Erythroblast (primary cell): ENCODE measurements at regions not wholly inside any gene's neighbourhood (a gene's known extent, or its start where the extent isn't known, plus 50 kb on each side); places are given as distances from the start of the nearest gene placed in this dataset.
"Not testable (repeated sequence)": the region's sequence is repeated elsewhere in the genome, so short reads cannot be mapped to it uniquely, and the experiment has no call there.

ENCODE experiments used
- DNase-seq, 2 experiments: peaks; one replicate each; lab custom pipeline; 2025; lab: John Stamatoyannopoulos, UW
- GATA1 ChIP-seq: IDR thresholded peaks from 2 replicates; pipeline ENCODE4 v1.6.1; 2011; ENCODE audit warnings: low read depth, mild to moderate bottlenecking, control low read depth, low read length, moderate library complexity
- POLR2A ChIP-seq: IDR thresholded peaks from 2 replicates; pipeline ENCODE4 v1.6.1; 2011; ENCODE audit warnings: mild to moderate bottlenecking, low read length

GRCh38 chr1:65584399-65584798, 163.9 kb downstream of the LEPR start:
- no peak for TF ChIP-seq GATA1
- no peak for TF ChIP-seq POLR2A
- DNase-seq: no peak

GRCh38 chr1:65590279-65590678, 169.8 kb downstream of the LEPR start:
- no peak for DNase-seq
- TF ChIP-seq GATA1: no peak
- no peak for TF ChIP-seq POLR2A

GRCh38 chr1:65593516-65593915, 173.0 kb downstream of the LEPR start:
- TF ChIP-seq POLR2A (no peak), GATA1 (no peak)
- DNase-seq: no peak

- TF ChIP-seq POLR2A (no peak), GATA1 (no peak)
- DNase-seq: no peak
Measured at GRCh38 chr1:65595724-65596123, 175.3 kb downstream of the LEPR start.

- DNase-seq: no peak
- no peak for TF ChIP-seq GATA1
- TF ChIP-seq POLR2A: no peak
Measured at GRCh38 chr1:65596768-65597167, 176.3 kb downstream of the LEPR start.

GRCh38 chr1:65605621-65606020, 185.2 kb downstream of the LEPR start:
- TF ChIP-seq POLR2A (no peak), GATA1 (no peak)
- DNase-seq: no peak

GRCh38 chr1:65606426-65606825, 186.0 kb downstream of the LEPR start:
- DNase-seq: no peak
- no peak for TF ChIP-seq GATA1

GRCh38 chr1:65613884-65614283, 178.8 kb upstream of the PDE4B start:
- no peak for DNase-seq
- TF ChIP-seq GATA1 (no peak), POLR2A (no peak)

GRCh38 chr1:65615859-65616258, 176.8 kb upstream of the PDE4B start:
- no peak for TF ChIP-seq POLR2A
- TF ChIP-seq GATA1: no peak
- DNase-seq: no peak

DNA sequence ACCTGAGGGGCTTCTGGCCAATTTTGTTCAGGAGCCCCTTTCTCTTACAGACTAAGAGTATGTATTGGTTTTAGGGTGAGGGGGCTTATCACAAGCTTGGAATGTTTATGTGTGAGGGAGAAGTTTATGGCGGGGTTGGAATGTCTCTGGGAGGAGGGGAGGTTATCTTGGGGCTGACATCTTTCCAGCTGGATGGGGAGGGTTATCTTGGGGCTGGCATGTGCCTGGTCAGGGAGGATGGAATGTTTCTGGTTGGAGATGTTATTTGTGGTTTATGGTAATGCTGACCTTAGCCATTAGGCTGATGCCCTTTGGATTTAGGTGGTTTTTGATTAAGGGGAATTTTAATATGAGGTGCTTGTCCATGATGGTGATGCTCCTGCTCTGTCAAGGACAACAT, 171.0 kb upstream of the PDE4B start:
- not testable (repeated sequence) for DNase-seq

GRCh38 chr1:65623895-65624294, 168.8 kb upstream of the PDE4B start:
- DNase-seq: no peak
- TF ChIP-seq POLR2A (no peak), GATA1 (no peak)

GRCh38 chr1:65625528-65625927, 167.2 kb upstream of the PDE4B start:
- TF ChIP-seq POLR2A (no peak), GATA1 (no peak)
- no peak for DNase-seq

- DNase-seq: no peak
- TF ChIP-seq POLR2A (no peak), GATA1 (no peak)
Measured at GRCh38 chr1:65626003-65626402, 166.7 kb upstream of the PDE4B start.

DNA sequence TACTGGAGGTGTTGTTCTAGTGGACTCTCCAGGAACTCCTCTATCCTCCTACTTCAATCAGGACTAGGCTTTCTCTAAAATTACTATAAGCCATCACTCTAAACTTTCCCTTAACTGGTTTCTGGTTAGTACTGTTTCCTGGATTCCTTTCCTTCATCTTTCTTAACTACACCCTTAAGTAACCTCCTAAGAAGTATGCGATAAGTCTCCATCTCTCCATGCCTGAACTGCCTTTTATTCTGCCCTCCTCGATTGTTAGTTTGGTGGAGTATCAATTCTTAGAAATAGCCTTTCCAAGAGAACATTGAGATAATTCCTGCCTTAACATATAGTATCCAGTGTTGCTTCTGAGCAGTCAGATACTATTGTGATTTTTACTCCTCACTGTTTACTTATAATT, 162.9 kb upstream of the PDE4B start:
- TF ChIP-seq POLR2A: no peak
- no peak for TF ChIP-seq GATA1
- no peak for DNase-seq

DNA sequence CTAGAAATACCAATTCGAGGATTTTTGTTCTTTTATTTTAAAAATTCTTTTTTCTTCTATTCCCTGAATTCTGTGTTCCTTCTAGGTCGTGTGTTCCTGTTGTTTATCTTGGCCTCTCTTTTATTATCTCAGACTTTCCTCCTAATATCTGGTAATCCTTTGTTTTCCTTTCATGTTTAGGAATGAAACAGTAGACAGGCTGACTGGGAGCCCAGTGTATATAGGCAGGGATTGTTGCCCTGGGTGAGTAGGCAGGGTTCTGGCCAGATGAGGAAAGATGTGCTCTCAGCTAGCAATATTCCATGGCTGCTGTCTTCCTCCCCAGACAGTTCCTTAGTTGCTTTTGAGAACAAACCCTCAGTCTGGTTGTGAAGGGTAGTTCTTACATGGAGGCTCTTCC, 161.8 kb upstream of the PDE4B start:
- TF ChIP-seq GATA1 (no peak), POLR2A (no peak)
- DNase-seq: no peak

- no peak for DNase-seq
- TF ChIP-seq POLR2A: no peak
- TF ChIP-seq GATA1: no peak
Measured at GRCh38 chr1:65632235-65632634, 160.5 kb upstream of the PDE4B start.

GRCh38 chr1:65640046-65640445, 152.6 kb upstream of the PDE4B start:
- TF ChIP-seq GATA1 (no peak), POLR2A (no peak)
- no peak for DNase-seq

GRCh38 chr1:65649185-65649584, 143.5 kb upstream of the PDE4B start:
- DNase-seq: not testable (repeated sequence)
